ENCODE measurements at regions not wholly inside any gene's neighbourhood (a gene's known extent, or its start where the extent isn't known, plus 50 kb on each side); places are given as distances from the start of the nearest gene placed in this dataset.

DNA sequence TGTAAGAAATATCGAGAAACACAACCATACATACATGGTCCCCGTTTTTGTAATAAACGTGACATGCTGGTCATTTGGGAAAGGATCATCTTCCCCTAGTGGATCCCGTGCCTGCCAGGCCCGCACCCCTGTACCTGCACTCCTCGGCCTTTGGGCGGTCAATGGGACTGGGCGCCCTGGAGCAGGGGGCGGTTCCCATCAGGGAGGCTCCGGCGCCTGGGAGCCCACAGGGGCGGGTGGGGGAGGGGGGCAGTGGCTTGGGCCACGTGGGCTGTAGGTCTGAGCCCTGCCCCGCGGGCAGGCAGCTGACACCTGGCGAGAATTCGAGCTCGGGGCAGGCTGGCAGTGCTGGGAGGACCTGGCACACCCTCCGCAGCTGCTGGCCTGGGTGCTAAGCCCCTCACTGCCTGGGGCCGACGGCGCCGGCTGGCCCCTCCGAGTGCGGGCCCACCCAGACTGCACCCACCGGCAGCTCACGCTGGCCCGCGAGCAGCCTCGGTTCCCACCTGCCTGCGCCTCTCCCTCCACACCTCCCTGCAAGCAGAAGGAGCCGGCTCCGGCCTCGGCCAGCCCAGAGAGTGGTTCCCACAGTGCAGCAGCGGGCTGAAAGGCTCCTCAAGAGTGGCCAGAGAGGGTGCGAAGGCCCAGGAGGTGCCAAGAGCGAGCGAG is 361.6 kb upstream of the GRM3 start:
- Histone ChIP-seq H3K27ac (ENCODE audit: low read depth, low read length) (no peak overlapping the region), H2BK12ac (ENCODE audit: low read length) (no peak overlapping the region), H2AFZ (ENCODE audit: insufficient read depth, low read length, poor library complexity) (no peak overlapping the region), H3K14ac (ENCODE audit: low read length) (no peak overlapping the region), H4K91ac (ENCODE audit: low read depth, low read length) (no peak overlapping the region), H3K4me2 (ENCODE audit: low read length) (no peak overlapping the region), H2AK5ac (ENCODE audit: low read length) (no peak overlapping the region), H3K18ac (ENCODE audit: low read length) (no peak overlapping the region), H3K4me1 (ENCODE audit: control insufficient read depth in 1 of 2, insufficient read depth in 2 of 2, low read length in 2 of 2) (no peaks in the 10 kb centered on the region), H3K79me1 (ENCODE audit: low read length) (no peaks in the 10 kb centered on the region), H4K12ac (ENCODE audit: low read depth, low read length) (no peak overlapping the region), H3K36me3 (ENCODE audit: control insufficient read depth in 1 of 2, insufficient read depth in 2 of 2, low read length in 2 of 2) (no peaks in the 10 kb centered on the region), H3K23ac (ENCODE audit: low read length) (no peak overlapping the region), H2BK120ac (ENCODE audit: insufficient read depth, low read length, poor library complexity) (no peak overlapping the region), H3K27me3 (ENCODE audit: insufficient read depth, low read length) (no peaks in the 10 kb centered on the region), H3K79me2 (ENCODE audit: control insufficient read depth, insufficient read depth, low read length, poor library complexity) (no peaks in the 10 kb centered on the region), H3K4me3 (ENCODE audit: low read depth, low read length) (no peak overlapping the region), H3K4ac (ENCODE audit: low read depth, low read length) (no peak overlapping the region), H4K8ac (ENCODE audit: low read depth, low read length) (no peak overlapping the region), H3K9ac (ENCODE audit: low read length) (no peak overlapping the region), H3K9me3 (ENCODE audit: insufficient read depth, low read depth, low read length) (no peaks in the 10 kb centered on the region), H2BK5ac (ENCODE audit: low read depth, low read length, poor library complexity) (no peak overlapping the region)
- no CpG with 5 or more reads among the region's 38 CpGs for WGBS (ENCODE audit: extremely low coverage, insufficient coverage, insufficient read length)
- DNase-seq = no peak

GRCh38 chr7:86280150-86280549 is 363.6 kb upstream of the GRM3 start:
- no peak for DNase-seq
- Histone ChIP-seq H3K79me2 (ENCODE audit: control insufficient read depth, insufficient read depth, low read length, poor library complexity) (no peaks in the 10 kb centered on the region), H3K4me3 (ENCODE audit: low read depth, low read length) (no peak overlapping the region), H2BK12ac (ENCODE audit: low read length) (no peak overlapping the region), H4K12ac (ENCODE audit: low read depth, low read length) (no peak overlapping the region), H2AK5ac (ENCODE audit: low read length) (no peak overlapping the region), H3K9ac (ENCODE audit: low read length) (no peak overlapping the region), H3K23ac (ENCODE audit: low read length) (no peak overlapping the region), H3K27ac (ENCODE audit: low read depth, low read length) (no peak overlapping the region), H3K14ac (ENCODE audit: low read length) (no peak overlapping the region), H3K9me3 (ENCODE audit: insufficient read depth, low read depth, low read length) (no peaks in the 10 kb centered on the region), H4K91ac (ENCODE audit: low read depth, low read length) (no peak overlapping the region), H4K8ac (ENCODE audit: low read depth, low read length) (no peak overlapping the region), H3K4me1 (ENCODE audit: control insufficient read depth in 1 of 2, insufficient read depth in 2 of 2, low read length in 2 of 2) (no peaks in the 10 kb centered on the region), H3K4ac (ENCODE audit: low read depth, low read length) (no peak overlapping the region), H3K18ac (ENCODE audit: low read length) (no peak overlapping the region), H2BK5ac (ENCODE audit: low read depth, low read length, poor library complexity) (no peak overlapping the region), H3K27me3 (ENCODE audit: insufficient read depth, low read length) (no peaks in the 10 kb centered on the region), H3K4me2 (ENCODE audit: low read length) (no peak overlapping the region), H3K36me3 (ENCODE audit: control insufficient read depth in 1 of 2, insufficient read depth in 2 of 2, low read length in 2 of 2) (no peaks in the 10 kb centered on the region), H2BK120ac (ENCODE audit: insufficient read depth, low read length, poor library complexity) (no peak overlapping the region), H2AFZ (ENCODE audit: insufficient read depth, low read length, poor library complexity) (no peak overlapping the region), H3K79me1 (ENCODE audit: low read length) (no peaks in the 10 kb centered on the region)

GRCh38 chr7:86262781-86263180 is 380.9 kb upstream of the GRM3 start:
- H3K23ac ChIP-seq (ENCODE audit: low read length) = no peak overlapping the region
- no peaks in the 10 kb centered on the region for H3K4me1 ChIP-seq (ENCODE audit: control insufficient read depth in 1 of 2, insufficient read depth in 2 of 2, low read length in 2 of 2)
- H2BK5ac ChIP-seq (ENCODE audit: low read depth, low read length, poor library complexity) = no peak overlapping the region
- H3K27me3 ChIP-seq (ENCODE audit: insufficient read depth, low read length) = no peaks in the 10 kb centered on the region
- H3K4ac ChIP-seq (ENCODE audit: low read depth, low read length) = no peak overlapping the region
- H2AK5ac ChIP-seq (ENCODE audit: low read length) = no peak overlapping the region
- H3K4me3 ChIP-seq (ENCODE audit: low read depth, low read length) = no peak overlapping the region
- H2BK12ac ChIP-seq (ENCODE audit: low read length) = no peak overlapping the region
- no peak overlapping the region for H2BK120ac ChIP-seq (ENCODE audit: insufficient read depth, low read length, poor library complexity)
- no peak overlapping the region for H4K91ac ChIP-seq (ENCODE audit: low read depth, low read length)
- H3K14ac ChIP-seq (ENCODE audit: low read length) = no peak overlapping the region
- no peak overlapping the region for H4K12ac ChIP-seq (ENCODE audit: low read depth, low read length)
- DNase-seq = no peak
- no peaks in the 10 kb centered on the region for H3K36me3 ChIP-seq (ENCODE audit: control insufficient read depth in 1 of 2, insufficient read depth in 2 of 2, low read length in 2 of 2)
- H3K18ac ChIP-seq (ENCODE audit: low read length) = no peak overlapping the region
- no peaks in the 10 kb centered on the region for H3K79me1 ChIP-seq (ENCODE audit: low read length)
- H2AFZ ChIP-seq (ENCODE audit: insufficient read depth, low read length, poor library complexity) = no peak overlapping the region
- no peak overlapping the region for H3K4me2 ChIP-seq (ENCODE audit: low read length)
- H4K8ac ChIP-seq (ENCODE audit: low read depth, low read length) = no peak overlapping the region
- H3K9ac ChIP-seq (ENCODE audit: low read length) = no peak overlapping the region
- no peak overlapping the region for H3K27ac ChIP-seq (ENCODE audit: low read depth, low read length)
- no CpG with 5 or more reads among the region's 2 CpGs for WGBS (ENCODE audit: extremely low coverage, insufficient coverage, insufficient read length)
- H3K79me2 ChIP-seq (ENCODE audit: control insufficient read depth, insufficient read depth, low read length, poor library complexity) = no peaks in the 10 kb centered on the region
- no peaks in the 10 kb centered on the region for H3K9me3 ChIP-seq (ENCODE audit: insufficient read depth, low read depth, low read length)

DNA sequence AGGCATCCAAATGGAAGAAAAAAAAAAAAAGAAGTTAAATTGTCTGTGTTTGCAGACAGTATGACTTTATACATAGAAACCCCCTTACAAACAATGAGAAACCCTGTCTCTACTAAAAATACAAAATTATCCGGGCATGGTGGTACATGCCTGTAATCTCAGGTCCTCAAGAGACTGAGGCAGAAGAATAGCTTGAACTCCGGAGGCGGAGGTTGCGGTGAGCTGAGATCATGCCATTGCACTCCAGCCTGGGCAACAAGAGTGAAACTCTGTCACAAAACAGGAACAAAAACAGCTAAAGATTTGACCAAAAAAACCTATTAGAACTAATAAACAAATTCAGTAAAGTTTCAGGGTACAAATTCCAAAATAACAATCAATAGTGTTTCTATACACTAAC is 385.8 kb upstream of the GRM3 start:
- Histone ChIP-seq H3K79me2 (ENCODE audit: control insufficient read depth, insufficient read depth, low read length, poor library complexity) (no peaks in the 10 kb centered on the region), H3K36me3 (ENCODE audit: control insufficient read depth in 1 of 2, insufficient read depth in 2 of 2, low read length in 2 of 2) (no peaks in the 10 kb centered on the region), H3K23ac (ENCODE audit: low read length) (no peak overlapping the region), H3K4me1 (ENCODE audit: control insufficient read depth in 1 of 2, insufficient read depth in 2 of 2, low read length in 2 of 2) (no peaks in the 10 kb centered on the region), H3K14ac (ENCODE audit: low read length) (no peak overlapping the region), H3K79me1 (ENCODE audit: low read length) (no peaks in the 10 kb centered on the region), H3K27ac (ENCODE audit: low read depth, low read length) (no peak overlapping the region), H3K9me3 (ENCODE audit: insufficient read depth, low read depth, low read length) (no peaks in the 10 kb centered on the region), H2BK120ac (ENCODE audit: insufficient read depth, low read length, poor library complexity) (no peak overlapping the region), H2BK12ac (ENCODE audit: low read length) (no peak overlapping the region), H4K8ac (ENCODE audit: low read depth, low read length) (no peak overlapping the region), H3K18ac (ENCODE audit: low read length) (no peak overlapping the region), H3K27me3 (ENCODE audit: insufficient read depth, low read length) (no peaks in the 10 kb centered on the region), H3K9ac (ENCODE audit: low read length) (no peak overlapping the region), H3K4ac (ENCODE audit: low read depth, low read length) (no peak overlapping the region), H2AK5ac (ENCODE audit: low read length) (no peak overlapping the region), H3K4me2 (ENCODE audit: low read length) (no peak overlapping the region), H4K91ac (ENCODE audit: low read depth, low read length) (no peak overlapping the region), H4K12ac (ENCODE audit: low read depth, low read length) (no peak overlapping the region), H3K4me3 (ENCODE audit: low read depth, low read length) (no peak overlapping the region), H2AFZ (ENCODE audit: insufficient read depth, low read length, poor library complexity) (no peak overlapping the region), H2BK5ac (ENCODE audit: low read depth, low read length, poor library complexity) (no peak overlapping the region)
- DNase-seq = no peak
- WGBS (ENCODE audit: extremely low coverage, insufficient coverage, insufficient read length) = no CpG with 5 or more reads among the region's 4 CpGs

Data from trophoblast cell (in vitro differentiated cells and primary cell).